Inferior parietal cortex (tissue), 1 donor: ENCODE measurements at regions not wholly inside any gene's neighbourhood (a gene's known extent, or its start where the extent isn't known, plus 50 kb on each side); places are given as distances from the start of the nearest gene placed in this dataset.

Experiments
- DNase-seq: peaks from one replicate; pipeline ENCODE4 v3.0.0-alpha.2; 2016; ENCODE audit errors: extremely low spot score

DNA sequence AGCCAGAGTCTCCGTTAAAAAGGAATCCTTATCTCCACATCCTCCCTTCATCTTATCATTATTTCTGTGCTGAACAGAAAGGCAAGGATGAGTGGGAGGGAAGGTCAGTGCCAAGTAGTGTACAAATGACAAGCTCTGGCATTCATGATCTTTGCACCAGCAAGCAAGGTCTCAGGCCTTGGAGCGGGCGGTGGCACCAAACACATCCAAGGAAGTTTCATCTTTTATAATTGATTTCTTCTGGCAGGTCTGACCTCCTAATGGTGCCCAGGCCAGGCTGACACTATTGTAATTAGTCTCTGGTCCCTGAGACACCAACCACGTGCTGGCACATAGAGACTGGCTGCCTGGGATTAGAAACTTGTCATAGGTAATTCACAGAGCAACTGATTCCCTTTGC, 336.6 kb downstream of the EN1 start:
- no peak for DNase-seq

GRCh38 chr2:118509319-118510004, 338.0 kb downstream of the EN1 start:
- no peak for DNase-seq

DNA sequence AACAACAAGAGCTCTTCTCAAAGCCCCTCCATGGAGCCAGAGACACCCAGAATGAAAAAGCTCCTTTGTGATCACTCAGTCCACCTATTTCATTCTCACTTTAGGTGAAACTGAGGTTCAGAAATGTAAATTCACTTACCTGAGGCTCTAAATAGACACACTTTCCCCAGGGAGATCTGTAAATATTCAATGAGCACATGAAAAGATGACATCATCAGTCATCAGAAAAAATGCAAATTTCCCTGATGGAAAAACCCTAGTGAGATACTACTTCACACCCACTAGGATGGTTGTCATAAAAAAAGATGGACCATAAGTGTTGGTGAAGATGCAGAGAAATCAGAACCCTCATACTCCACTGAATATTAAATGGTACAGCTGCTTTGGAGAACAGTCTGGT, 339.2 kb downstream of the EN1 start:
- DNase-seq, result no peak

DNA sequence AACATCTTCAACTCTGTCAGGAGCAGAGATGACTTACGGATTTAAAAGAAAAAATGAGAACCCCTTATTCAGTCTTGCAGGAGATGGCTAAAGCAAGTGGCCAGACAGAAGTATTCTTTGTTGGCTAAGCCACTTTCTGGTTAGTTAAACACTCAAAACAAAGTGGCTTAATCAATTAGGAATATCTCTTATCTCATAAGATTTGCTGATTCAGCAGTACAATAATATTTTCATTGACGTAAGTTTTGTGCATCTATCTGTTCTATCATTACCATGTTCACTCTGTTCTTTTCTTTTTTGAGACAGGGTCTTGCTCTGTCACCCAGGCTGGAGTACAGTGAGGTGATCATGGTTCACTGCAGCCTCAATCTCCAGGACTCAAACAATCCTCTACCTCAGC, 342.0 kb downstream of the EN1 start:
- DNase-seq, result no peak

DNA sequence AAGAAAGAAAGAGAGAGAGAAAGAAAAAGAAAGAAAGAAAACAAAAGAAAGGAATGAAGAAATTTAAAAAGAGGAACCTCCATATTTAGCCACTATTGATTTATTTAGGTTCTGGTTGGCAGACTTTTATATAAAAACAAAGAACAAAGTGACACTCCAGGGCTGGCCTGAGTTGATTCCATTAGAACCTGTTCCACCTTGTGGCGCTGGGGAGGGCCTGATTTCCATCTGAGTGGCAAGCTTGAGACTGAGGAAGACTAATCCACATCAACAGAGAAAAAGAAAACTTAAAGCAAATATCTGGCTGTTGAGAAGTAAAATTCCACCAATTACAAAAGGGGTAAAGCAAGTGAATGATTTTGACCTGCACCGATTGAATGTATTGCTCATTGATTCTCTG, 345.3 kb downstream of the EN1 start:
- no peak for DNase-seq

GRCh38 chr2:118498943-118499342, 348.5 kb downstream of the EN1 start:
- no peak for DNase-seq

DNA sequence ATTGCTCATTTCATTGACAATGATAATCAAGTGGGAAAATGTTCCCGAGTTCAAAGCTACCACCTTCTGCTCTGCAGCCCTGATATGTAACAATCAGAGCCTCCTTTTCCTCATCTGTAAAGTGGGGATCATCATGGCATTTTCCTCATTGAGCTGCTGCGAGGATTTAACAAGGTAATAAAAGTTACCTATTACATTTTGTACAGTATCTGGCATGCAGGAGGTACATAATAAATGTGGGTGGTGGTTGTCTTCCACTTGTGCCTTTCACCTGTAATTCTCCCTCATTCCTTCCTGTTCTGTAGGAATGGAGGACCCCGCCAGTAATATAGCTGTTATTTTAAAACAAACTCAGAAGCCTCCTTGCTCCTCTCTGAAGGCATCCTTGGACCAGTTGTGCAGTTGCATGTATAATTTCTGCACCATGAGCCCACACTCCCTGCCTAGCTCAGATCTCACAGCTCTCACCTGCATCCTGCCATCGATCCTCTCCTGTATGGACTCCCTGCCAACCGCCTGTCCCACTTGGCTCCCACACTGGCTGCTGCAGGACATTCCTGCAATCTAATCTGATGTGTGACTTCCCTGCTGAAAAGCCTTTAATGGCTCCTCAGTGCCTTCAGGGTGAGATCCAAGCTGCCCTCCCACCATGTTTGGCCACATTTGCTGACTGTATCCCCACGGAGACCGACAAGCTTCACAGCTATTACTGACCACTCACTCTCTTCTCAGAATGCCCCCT, 350.4 kb downstream of the EN1 start:
- DNase-seq, result no peak

DNA sequence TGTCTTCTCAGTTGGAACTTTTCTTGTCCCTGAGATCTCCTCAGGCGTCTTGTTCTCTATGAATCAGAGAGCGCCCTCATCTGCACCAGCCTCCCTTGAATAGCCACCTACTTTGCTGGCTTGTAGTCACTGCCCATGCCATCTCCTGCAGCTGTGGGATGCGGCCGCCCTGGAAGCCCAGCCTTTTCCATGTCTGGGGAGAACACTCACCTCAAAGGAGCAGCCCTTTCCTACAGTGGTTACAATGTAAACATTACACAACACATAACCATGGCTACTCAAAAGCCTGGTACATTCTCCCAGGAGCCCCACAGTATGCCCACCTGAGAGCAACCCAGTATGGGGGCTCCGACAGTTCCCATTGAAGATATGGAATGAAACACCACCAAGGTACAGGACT, 351.0 kb downstream of the EN1 start:
- DNase-seq, result no peak

GRCh38 chr2:118495290-118495689, 352.2 kb downstream of the EN1 start:
- DNase-seq, result no peak

DNA sequence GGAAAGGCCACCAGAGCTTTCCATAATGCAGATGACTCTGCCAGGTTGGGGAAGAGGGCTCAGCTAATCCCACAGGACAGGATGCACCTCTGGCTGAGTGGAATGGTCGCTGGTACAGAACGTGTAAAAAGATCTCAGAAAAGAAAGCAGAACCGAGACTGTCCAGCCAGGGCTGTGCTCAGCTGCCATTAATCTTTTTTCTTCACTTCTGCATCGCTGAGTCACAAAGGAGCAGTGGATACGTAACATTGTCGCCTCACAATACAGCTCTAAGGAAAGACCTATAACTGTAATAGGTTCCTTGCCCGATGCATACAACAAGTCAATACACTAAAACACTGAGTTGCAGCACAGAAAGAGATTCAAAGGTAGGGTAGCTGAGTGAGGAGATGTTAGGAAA, 354.2 kb downstream of the EN1 start:
- DNase-seq, result no peak

GRCh38 chr2:118492335-118492734, 355.1 kb downstream of the EN1 start:
- DNase-seq, result no peak

- DNase-seq, result no peak
Measured at GRCh38 chr2:118490330-118490729, 357.1 kb downstream of the EN1 start.

DNA sequence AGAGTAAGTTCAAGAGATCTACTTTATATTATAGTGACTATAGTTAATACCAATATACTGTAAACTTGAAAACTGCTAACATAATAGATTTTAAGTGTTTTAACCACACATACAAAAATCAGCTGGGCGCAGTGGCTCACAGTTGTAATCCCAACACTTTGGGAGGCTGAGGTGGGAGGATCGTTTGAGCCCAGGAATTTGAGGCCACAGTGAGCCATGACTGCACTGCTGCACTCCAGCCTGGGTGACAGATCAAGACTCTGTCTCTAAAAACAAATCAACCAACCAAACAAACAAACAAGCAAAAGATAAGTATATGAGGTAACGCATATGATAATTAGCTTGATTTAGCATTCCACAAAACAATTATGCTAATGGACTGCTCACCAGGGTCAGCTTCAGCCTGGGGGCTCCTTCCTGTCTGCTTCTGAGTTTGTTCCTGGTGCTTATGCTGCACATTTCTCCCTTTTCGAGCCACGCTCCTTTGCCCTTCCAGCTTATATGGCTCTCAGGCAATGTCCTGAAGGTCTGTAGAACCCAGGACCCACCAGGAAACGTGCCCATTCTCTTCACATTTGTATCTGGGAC, 357.6 kb downstream of the EN1 start:
- DNase-seq, result no peak

DNA sequence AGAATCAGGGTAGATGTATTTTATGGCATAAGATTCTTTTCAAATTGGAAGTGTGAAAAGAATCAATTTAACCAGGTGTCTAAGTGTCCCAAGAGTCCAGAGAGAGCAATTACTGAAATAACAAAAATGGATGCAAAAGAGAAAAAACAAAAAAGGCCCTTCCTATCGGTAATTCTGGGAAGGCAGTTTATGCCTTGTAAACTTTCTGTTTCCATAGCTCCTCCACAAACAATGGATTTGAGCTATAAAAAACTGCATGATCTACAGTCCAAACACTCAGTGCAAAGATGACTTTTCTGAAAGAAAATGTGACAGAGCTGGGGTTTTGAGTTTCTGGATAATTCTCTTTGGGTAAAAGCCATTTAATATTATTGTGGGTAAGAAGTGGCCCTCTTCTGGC, 366.1 kb downstream of the EN1 start:
- no peak for DNase-seq

DNA sequence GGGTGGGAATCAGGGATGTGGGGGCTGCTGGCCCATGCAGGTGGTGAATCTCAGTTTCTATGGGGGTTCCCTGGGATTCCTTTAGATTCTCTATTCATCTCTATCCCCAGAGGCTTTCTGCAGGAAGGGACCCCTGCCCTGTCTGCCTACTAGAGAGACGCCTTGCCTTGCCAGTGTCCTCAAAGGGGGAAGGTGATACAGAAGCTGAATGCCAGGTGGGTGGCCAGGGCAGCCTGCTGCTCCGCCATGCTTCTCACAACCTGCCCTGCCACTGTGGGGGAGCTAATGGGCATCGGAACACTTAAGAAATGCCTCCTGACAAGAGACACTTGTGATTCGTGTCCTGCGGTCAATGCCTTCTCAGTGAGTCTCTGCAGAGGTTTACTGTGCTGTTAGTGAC, 368.4 kb downstream of the EN1 start:
- DNase-seq, result no peak

DNA sequence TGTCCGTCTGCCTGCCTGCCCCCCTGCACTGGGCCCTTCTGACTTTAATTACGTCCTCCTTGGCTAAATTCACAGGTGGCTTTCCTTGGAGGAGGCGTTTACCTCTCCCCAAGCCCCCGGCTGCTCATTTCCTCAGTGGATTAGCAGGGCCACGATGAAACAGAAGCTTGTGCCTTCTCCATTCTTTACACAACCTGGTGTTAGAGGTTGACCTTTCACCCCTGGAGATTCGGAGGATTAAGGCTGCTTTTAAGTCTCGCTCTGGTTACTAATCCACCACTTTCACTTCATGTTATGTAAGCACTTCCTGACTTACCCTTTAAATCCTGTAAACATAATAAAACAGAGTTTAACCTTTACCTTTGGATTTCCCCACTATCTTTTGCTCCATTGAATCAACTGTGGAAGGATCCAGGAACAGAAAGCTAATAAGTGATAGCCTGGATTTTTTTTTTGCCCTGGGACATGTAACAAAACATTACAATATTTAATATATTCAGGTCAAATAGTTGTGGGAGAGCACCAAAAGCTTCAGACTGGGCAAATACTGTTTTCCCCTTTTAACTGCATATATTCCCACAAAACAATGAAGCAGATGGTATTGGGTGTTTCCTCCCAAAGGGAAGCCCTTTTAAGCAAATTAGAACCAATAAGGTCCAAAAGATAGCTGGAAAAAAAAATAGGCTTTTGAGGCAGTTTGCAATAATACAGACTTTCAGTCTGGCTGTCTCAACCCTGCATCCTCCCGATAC, 370.2 kb downstream of the EN1 start:
- DNase-seq, result no peak

DNA sequence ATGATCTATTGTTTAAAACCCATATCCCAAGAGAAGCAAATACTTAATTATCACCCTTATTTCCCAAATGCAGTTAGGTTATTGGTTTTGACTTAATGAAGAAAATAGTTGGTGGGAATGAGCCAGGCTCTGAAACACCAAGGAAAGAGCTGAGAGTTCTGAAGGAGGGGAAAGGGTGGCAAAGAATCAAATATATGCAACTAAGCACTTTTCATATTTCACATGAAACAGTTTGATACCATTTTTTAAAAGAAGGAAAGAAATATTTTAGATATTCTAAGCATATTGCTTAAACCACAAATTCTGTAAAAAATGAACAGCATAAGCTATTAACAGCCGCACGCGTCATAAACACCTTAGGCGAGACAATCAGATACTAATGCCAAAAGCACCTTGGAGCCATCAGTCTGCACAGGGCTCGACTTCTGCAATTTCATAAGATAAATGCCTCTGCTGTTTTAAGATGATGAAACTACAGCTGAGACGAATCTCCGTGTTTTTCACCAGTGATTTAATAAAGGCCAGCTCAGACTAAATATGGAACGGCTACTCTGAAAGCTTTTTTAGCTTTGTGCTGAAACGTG, 371.7 kb downstream of the EN1 start:
- DNase-seq, result no peak

- no peak for DNase-seq
Measured at GRCh38 chr2:118474541-118474920, 372.9 kb downstream of the EN1 start.

GRCh38 chr2:118473846-118474540, 373.5 kb downstream of the EN1 start:
- no peak for DNase-seq

DNA sequence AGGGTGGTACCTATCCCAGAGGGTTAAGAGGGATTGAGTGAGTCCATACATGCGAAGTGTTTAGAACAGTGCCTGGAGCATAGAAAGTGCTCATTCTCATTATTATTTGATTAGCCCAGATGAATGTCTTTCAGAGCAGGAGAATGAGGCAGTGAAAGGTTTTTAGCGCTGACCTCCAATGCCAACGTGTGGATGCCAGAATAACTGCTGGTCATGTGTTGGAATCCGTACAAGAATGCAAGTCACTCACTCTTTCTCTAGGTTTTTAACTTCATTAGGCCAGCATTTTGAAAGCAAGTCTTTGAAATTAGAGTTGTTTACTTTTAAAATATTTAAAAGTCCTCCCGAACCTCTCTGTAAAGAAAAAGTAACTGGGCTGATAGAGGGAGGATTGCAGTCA, 374.2 kb downstream of the EN1 start:
- no peak for DNase-seq

DNA sequence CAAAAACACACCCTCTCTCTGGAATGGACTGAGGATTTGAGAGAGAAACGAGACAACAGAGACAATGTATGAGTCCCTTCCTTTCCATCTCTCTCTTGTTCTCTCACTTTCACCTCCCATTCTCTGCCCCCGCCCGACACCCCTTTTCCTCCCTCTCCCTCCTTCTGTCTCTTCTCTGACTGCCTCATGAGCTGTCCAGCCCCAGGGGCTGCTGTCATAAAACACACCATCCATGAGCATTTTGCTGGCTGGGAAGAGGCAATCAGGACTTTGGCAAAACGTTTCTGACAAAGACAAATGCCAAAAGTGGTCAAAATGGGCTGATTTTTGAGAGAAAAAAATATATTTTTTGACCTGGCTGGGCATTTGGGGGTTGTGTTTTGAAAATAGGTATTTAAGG, 377.2 kb downstream of the EN1 start:
- no peak for DNase-seq

DNA sequence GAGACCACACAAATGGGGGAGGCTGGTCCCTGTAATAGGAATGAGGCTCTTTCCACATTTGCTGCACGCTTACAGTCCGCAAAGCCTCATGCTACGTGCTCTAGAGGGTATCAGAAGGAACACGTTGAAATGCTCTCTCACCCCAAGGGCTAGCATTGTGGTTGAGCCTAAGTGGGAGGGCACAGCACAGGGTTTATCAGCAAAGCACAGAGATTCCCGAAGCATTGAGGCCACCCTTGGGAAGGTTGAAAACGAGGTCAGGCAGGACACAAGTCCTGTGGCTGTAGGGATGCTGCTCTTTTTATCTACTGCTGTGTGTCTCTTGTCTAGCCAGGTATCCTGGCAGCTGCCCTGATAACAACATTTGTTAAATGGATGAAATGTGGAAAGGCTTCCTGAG, 378.3 kb downstream of the EN1 start:
- DNase-seq, result no peak
